ENCODE measurements at regions not wholly inside any gene's neighbourhood (a gene's known extent, or its start where the extent isn't known, plus 50 kb on each side); places are given as distances from the start of the nearest gene placed in this dataset.

DNA sequence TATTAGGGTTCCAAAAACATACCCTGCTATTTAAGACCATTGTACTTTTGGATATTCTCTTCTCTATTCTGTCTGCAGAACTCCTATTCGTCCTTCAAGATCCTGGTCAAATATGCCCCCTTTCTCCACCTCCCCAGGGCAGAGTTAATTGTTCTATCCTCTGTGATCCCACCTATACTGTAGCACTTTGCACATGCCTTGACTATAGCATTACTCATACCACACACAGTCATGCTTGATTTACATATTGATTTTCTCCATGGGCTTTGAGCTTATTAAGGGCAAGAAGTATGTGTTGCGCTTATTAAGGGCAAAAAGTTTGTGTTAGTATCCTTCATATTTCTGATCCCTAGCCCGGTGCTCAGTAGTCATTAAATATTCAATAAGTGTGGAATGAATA is 263.7 kb upstream of the CADM1 start:
- no peak for DNase-seq (ENCODE audit: low read depth in 2 of 2)

DNA sequence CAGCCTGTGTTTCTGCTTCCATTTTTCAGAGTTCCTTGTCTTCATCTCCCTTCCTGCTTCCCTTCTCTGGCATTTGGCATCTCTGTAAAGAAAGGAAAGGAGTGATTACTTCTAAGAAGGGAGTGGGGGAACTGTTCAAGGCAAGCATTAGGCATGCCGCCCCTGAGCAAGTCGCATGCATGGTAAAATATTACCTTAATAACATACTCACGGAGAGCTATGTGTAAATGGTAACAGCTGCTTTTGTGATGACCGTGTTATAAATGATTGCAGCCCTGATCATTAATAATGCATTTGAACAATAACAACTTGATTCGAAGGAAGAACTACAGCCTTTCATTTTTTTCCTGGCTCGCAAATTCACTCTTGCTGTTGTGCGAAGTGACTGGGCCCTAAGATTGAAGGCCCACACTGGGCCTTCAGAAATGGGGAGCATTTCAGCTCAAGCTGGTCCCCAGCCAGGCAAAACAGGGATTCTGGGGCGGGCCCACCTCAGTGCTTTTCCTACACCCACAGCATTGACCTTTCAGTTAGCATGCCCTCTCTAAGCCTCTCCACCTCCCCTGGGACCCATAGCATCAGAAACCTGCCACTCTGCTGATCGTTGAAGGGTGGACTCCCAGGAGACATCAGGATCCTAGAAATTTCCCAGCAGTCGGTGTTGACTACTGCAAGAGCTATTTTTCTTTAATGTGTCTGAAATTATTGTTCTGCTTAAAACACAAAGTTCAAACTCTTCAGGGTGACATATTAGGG is 263.0 kb upstream of the CADM1 start:
- no peak for DNase-seq (ENCODE audit: low read depth in 2 of 2)

DNA sequence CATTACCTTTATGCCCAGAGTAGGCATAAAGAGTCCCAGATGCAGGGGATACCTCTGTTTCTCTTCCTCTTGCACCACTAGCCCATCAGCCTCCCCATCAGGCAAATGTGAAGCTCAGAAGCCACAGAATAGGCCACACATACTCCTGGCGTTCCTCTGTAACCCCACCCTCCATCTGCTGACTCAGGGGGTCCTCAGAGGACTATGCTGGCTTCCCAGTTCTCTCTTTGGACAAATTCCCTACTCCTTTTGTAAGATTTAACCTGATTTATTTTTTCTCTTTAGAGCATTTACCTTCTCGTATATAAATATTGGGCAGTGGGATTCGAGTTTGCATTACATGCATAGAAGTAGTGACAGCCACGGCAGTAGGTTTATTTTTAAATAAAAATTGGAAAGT is 262.3 kb upstream of the CADM1 start:
- DNase-seq (ENCODE audit: low read depth in 2 of 2), result no peak

DNA sequence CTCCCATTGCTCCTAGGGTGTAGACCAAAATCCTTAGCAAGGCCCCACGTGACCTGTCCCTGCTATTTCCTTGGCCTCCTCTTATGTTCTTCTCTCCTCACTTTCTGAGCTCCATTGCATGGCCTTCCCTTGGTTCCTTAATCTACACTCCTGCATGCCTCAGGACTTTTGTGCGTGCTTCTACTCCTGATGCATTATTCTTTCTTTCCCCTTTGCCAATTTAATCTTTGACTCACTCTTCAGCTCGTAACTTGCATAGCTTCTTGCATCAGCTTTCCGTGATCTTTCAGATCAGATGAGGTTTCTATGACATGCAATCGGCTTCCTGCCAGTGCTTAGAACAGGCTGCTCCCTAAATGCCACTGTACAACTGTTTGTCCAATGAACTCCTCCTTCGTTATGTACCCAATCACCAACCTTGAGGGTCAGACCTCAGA is 261.6 kb upstream of the CADM1 start:
- no peak for DNase-seq (ENCODE audit: low read depth in 2 of 2)

DNA sequence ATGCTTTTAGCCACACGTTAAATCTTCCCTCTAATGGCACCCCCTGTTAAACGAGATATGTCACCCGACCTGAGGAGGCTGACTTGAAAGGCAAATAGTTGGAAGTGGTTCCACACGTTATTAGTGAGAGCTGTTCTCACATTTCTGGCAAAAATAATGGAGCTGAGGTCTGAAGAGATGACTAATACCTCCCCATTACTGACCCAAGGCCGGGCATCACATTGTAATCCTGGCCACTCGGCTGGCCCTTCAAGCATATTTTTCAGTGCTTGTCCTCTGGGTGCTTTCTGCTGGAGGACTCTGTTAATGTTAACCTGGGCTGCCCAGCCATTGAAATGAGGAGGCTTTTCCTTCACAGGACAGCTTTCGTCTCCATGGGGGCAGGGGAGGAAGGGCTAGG is 260.0 kb upstream of the CADM1 start:
- DNase-seq (ENCODE audit: low read depth in 2 of 2), result no peak

DNA sequence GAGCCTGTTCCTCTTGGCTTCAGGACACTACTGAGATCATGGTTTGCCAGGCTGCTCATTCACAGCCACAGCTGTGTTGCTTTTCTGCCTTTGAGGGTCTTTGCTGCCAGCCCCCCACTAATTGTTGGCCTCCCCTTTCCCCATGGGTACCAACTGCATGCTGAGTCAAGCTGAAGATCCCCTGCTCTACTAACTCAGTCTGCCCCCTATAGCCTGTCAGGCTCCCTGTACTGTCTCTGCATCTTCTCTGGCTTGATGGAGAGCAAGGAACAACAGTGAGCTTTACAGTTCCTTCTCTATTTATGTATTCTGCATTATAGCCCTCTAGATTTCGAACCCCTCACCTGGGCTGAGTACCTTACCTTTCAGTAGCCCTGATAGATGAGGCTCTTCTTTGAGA is 257.6 kb upstream of the CADM1 start:
- DNase-seq (ENCODE audit: low read depth in 2 of 2), result no peak

DNA sequence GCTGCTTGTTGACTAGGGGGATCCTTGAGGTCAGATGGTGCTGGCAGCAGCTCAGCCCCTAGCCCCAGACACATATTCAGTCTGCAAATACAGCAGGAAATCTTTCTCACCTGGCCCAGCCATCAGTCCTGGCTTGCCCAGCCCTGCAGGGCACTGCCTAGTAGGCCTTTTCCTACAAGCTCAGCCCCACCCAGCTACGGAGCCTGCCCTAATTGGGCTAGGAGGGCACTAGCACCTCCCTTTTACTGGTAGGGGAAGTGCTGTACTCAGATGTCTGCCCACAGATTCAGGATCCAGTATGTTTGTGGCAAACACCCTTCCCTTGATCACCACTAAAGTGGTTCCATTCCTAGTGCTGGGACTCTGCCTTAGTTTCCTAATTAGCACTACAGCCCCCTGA is 257.1 kb upstream of the CADM1 start:
- DNase-seq (ENCODE audit: low read depth in 2 of 2), result no peak

DNA sequence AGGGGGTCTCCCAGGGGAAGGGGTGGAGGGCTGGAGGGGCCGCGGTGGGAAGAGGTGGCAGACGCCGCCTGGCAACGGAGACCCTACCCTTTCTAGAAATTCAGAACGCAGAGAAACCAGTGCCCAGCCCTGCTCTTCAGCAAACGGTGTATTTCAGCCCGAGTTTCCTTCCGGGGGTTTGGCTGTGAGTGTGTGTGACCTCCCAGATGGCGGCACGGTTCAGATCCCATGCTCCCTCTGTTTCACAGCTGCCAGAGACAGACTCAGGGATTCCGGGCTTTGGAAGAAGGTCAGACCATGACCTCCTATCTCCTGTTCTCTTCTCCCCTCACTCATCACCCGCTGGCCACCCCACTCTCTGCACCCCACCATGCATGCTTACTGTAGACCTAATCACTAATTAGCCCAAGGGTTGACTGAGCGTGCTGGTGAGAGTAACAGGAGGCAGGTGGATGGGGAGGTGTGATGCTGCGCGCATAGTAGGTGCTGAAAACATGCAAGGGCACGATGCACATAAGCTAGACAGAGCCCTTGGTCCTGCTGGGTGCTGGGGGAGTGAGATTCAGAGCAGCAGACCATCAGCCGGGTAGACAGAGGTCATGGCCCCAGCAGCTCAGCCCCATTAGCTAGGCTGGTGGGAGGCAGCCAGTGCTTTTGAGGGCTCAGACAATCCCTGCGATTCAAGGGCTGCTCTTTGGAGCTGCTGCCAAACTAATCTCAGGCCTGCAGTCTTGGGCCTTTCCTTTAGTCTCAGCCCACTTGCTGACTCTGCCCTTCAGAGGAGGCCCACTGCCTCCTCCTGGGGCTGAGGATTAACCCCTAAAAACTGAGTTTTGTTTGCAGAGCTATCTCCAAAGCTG is 256.5 kb upstream of the CADM1 start:
- DNase-seq (ENCODE audit: low read depth in 2 of 2), result no peak

DNA sequence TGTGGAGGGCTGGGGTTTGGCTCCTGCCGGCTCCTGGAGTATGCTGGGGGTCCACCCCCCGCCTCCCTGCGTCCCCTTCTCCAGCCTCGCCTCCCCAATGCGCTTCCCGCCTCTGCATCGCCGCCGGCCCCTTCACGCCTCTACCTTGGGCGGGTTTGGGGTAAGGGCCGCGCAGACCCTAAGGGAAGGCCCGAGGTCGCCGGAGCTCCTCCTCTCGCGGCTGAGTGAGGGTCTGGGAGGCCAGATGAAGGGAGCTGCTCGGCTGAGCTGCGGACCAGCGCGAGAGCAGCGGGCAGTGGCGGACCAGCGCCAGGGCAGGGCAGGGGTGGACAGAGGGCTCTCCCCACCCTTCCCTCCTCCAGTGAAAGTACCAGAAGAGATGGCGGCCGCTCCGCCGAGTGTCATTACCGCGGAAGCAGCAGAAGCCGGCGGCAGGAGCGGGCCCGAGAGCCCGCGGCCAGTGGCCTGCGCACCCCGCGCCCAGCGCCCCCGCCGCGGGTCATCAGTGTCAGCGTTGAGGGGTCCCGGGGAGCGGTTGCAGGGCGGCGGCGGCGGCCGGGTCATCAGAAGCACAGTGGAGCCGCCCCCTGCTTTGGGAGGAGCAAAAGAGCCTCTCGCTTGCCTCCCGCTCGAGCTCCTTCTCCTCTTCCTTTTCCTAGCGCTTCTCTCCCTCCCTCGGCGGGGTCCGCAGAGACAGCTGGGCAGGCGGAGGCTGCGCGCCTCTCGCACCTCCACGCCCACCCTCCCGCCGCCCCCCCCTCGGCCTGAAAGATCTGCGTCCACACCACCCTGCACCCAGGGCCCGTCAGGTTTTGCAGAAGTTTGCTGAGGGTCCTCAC is 255.6 kb upstream of the CADM1 start:
- no peak for DNase-seq (ENCODE audit: low read depth in 2 of 2)

DNA sequence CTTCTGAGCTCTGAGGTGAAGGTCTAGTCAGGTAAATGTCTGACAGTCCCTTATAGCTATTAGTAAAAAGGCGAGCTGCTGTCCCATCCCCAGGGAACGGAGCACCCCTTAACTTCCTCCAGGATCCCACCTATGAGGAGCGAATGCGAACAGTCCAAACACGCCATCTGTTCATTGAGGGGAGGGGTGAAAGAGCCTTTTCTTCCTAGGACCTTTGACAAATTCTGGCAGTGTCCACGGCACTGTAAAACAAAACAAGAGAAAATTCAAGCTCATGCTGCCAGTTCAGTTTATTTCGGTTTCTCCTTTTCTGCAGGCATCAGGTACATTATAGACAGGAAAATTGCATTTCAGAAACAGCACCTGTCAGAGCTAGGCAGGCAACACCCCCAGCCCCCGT is 253.8 kb upstream of the CADM1 start:
- DNase-seq (ENCODE audit: low read depth in 2 of 2), result no peak

DNA sequence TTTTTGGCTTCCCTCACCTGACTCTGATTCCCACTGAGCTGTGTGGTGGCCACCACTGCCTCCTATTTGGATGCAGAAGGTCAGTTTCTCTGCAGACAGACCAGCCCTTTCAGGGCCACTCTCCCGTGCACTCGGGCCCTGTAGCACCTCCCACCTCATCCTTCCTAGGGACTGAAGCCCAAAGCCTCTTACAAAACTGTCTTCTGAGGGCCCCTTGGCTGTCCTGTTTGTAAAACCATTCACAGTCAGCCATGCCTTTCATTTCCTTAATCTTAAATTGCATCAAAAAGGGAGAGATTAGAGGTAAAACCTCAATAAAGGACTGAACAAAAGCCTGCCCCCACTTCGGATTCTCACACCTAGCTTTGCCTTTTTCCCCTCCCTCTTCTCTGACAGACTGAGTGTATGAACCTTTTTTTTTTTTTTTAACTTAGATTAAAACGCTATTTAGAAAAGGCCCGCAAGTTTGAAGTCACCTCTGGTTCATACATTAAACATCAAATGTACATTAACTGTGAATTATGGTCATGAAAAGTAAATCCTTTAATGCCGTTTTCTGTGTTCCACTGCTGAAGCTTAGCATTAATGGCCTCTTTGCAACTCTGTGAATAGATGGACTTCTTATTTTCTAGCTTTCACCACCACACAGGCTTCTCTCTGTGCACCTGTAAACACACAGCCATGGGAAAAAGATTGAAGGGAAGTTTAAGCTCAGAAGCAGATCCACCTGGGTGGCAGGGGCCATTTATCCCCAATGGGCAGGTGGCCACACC is 247.2 kb upstream of the CADM1 start:
- DNase-seq (ENCODE audit: low read depth in 2 of 2), result no peak

DNA sequence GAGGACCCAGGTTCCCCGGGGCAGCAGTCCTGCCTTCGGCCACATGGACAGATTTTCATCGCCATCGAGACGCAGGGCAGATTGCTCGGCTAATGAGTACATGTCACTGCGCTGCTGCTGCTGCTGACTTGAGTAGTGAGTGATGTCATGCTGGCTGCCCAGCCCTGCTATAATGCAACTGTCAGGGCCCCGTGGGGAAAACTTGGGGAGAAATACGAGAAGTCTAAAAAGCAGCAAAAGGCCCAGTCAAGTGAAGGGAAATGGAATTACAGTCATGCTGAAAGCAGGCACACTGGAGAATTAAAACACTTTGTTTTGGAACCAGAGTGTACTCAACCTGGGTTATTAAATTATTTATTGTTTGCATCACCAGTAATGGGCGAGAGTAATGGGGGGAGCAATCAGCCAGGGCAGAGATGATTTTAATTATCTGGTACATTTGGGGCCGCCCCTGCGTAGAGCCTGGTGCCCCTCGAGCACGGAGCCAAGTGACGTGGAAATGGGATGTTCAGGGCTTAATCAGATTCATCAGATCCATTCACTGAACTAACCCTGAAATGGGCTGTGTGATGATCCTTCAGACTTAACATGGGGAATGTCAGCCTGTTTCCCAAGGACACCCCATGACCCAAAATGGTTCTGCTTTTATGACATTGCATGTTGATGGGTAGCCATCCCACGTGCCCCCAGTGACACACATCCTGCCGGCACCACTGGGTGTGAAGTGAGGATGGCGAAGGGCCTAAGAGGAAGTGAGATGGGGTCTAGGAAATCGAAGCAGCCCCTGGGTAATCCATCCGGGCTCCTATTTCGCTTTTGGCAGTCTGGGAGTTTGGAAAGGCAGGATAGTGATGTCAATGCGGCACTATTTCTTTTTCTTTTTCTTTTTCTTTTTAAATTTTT is 241.6 kb upstream of the CADM1 start:
- no peak for DNase-seq (ENCODE audit: low read depth in 2 of 2)

DNA sequence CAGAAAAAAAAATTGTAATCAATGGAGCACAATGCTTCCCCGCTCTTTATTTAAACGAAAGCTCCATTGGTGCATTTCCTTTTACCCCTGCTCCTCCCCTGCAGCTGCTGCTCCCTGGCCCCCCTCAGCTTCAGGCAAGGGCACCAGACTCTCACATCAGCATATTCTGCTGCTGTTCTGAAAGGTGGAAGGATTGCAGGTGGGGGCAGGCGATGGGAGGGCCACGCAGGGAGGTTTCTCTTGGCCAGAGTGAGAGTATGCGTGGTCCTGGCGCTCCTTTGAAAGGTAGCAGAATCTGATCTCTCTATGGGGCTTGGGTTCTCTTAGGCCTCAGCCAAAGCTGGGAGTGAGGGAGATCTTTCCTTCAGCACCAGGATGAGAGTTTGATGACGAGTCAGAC is 240.9 kb upstream of the CADM1 start:
- DNase-seq (ENCODE audit: low read depth in 2 of 2), result no peak

DNA sequence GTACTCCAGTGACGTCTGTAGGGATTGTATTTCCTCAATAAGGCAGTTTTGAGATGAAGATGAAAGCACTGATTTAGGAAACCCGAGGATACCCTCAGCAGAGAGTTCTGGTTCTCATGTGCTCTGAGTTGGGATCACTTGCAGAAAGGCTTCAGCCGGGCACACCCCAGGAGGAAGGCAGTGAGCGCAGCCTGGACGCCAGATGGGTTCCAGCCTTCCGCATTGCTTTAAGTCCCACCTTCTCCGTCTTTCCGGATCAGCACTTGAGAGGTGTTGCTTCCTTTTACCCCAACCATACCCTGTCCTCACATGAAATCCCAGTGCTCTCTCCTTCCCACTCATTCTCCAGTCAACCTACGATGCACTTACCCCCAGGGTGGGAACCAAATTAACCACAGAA is 239.5 kb upstream of the CADM1 start:
- no peak for DNase-seq (ENCODE audit: low read depth in 2 of 2)

DNA sequence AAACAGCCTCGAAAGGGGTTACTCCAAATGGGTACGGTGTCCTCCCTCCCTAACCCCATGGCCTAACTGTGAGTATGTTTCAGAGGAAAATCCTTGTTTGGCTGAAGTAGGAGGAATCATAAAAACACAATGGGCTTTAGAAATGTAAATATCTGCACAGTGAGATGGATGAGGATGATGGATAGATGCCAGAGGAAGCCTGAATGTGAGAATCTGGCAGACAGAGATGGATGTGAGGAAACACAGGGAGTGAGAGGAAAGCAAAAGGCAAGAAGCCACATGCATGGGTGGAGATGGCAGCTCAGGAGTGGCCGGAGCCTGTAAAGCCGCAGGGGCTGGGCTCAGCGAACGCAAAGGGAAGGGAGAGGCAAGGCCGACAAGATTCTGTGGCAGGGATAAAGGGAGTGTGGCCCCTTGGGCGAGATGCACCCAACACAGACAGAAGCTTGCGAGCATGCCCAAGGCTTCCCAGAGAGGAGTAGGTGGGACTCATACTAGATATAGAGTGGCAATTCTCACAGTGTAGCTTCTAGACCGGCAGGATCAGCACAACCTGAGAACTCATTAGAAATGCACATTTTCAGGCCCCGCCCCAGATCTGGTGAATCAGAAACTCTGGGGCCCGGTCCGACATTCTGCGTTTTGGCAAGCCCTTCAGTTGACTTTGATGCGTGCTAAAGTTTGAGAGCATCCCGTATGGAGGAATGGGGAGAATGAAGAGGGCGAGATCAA is 237.3 kb upstream of the CADM1 start:
- no peak for DNase-seq (ENCODE audit: low read depth in 2 of 2)

DNA sequence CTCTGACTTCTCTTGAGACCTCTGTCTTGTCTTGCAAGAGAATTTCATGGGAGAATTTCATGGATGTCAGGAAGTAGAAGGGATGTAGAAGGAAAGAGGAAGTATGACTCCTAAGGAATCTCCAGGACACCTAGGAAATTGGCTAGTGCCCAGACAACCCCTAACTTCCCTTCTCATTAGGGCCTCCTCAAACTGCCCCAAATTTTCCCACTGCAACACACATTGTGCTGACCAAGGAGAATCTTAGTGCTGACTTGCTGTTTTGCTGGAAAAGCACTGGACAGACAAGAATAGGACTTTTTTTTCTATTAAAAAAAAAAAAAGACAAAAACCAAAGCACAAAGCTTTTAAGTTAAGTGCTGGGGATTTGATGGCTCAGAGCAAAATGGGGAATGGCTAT is 236.1 kb upstream of the CADM1 start:
- no peak for DNase-seq (ENCODE audit: low read depth in 2 of 2)

DNA sequence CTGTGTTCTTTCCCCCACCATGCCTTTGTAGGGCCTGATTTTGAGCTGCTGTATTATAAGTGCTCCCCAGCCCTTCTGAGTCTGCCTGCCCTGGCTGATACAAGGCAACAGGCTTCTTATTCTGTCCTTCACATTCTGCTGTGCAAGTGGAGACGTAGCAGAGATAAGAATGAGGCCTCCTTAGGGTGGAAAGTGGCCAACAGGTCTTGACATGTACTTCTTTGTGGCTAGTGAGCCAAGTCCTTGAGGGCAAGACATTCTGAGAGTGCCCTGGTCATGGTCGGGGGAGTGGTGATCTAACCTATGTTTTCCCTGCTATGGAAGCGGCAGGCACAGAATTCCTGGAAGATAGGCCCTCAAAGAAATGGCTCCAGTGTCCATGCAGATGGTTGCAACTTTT is 235.7 kb upstream of the CADM1 start:
- DNase-seq (ENCODE audit: low read depth in 2 of 2), result no peak

DNA sequence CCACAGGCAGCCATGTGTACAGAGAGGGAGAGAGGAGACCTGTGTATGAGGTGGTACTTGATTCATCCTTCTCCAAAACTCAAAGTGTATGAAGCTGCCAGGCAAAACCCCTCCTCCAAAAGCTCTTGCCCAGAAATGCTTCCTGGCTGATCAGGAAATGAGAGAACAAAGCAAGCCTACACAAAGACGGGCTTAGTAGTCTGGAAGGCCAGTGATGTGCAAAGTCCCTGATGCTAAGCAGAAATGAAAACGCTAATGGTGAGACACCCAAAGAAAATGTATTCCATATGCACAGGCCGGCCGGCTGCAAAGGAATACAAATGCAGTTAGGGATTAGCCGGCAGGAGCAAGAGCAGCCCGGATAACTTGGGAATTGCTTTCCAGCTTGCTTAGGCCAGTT is 234.9 kb upstream of the CADM1 start:
- no peak for DNase-seq (ENCODE audit: low read depth in 2 of 2)

DNA sequence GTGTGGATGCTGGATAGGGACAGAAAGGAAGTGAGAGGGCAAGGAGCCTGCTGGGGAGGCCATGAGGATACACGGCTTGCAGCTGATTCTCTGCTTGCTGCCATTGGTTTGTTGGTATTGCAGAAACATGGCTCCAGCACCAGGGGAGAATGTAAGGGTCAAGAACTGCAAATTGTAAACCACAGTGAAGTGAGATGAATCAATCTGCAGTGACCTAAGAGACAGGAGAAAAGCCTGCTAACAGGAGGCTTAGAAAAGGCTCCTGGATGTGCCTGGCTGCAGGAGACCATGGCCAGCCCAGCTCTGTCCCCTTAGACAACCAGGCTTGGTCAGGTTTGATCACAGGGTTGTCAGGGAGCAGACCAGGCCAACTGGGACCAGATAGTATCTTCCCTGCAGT is 233.7 kb upstream of the CADM1 start:
- no peak for DNase-seq (ENCODE audit: low read depth in 2 of 2)

DNA sequence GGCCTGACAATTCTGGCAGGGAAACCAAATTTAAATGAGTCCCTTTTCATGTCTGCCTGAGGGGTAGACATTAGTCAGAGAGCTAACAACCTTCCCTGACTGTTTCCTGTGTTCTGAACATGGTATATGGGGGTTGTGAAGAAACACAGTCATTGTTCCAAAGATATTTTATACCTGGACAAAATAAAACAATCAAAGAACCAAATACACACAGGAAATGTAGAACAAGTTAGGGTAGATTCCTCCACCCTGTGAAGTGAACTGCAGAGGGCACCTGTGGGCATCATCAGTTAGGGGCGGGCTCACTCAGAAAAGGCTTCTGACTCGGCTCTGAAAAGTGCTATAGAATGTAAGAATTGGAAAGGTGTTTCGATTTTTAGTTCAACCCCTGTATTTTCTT is 231.9 kb upstream of the CADM1 start:
- no peak for DNase-seq (ENCODE audit: low read depth in 2 of 2)
